SK-N-SH treated with all-trans-retinoic acid at 6 μM for 48 hours (cell line): ENCODE measurements at regions not wholly inside any gene's neighbourhood (a gene's known extent, or its start where the extent isn't known, plus 50 kb on each side); places are given as distances from the start of the nearest gene placed in this dataset.

Source experiments
- ATAC-seq: fragments of 200-7000 bp; cut with Tn5 transposase; 3 replicates; pipeline ENCODE4 v1.9.1; 2020; ENCODE audit warnings: mild to moderate bottlenecking, moderate library complexity
- ARNTL ChIP-seq: fragments of 450-650 bp; formaldehyde crosslinking; IDR thresholded peaks from 2 replicates; pipeline ENCODE4 v1.5.0; 2020; ENCODE audit warnings: low read depth, mild to moderate bottlenecking, moderate library complexity, borderline replicate concordance
- BACH2 ChIP-seq: fragments of 250-450 bp; sonication (Bioruptor Pico); IDR thresholded peaks from 2 replicates; pipeline ENCODE4 v1.9.0; 2021; ENCODE audit warnings: mild to moderate bottlenecking, borderline replicate concordance
- CSDC2 ChIP-seq: fragments of 250-450 bp; sonication (Bioruptor Pico); IDR thresholded peaks from 2 replicates; pipeline ENCODE4 v1.5.0; 2020; ENCODE audit warnings: mild to moderate bottlenecking, moderate library complexity
- ESRRG ChIP-seq: fragments of 250-450 bp; sonication (Bioruptor Pico); IDR thresholded peaks from 2 replicates; pipeline ENCODE4 v1.6.1; 2021; ENCODE audit warnings: mild to moderate bottlenecking
- GLIS3 ChIP-seq: fragments of 250-450 bp; sonication (Bioruptor Pico); IDR thresholded peaks from 2 replicates; pipeline ENCODE4 v1.5.0; 2020; ENCODE audit warnings: mild to moderate bottlenecking, moderate library complexity
- ISL1 ChIP-seq: fragments of 250-450 bp; sonication (Bioruptor Pico); IDR thresholded peaks from 2 replicates; pipeline ENCODE4 v2.1.2; 2022; ENCODE audit warnings: mild to moderate bottlenecking, moderate library complexity
- OSR1 ChIP-seq: fragments of 250-450 bp; sonication (Bioruptor Pico); IDR thresholded peaks from 2 replicates; pipeline ENCODE4 v1.8.0; 2022; ENCODE audit warnings: moderate library complexity, mild to moderate bottlenecking, inconsistent platforms
- PPARA ChIP-seq: fragments of 250-450 bp; sonication (Bioruptor Pico); IDR thresholded peaks from 2 replicates; pipeline ENCODE4 v1.5.0; 2020; ENCODE audit warnings: mild to moderate bottlenecking, borderline replicate concordance
- RARB ChIP-seq: fragments of 250-450 bp; sonication (Bioruptor Pico); IDR thresholded peaks from 2 replicates; pipeline ENCODE4 v1.8.0; 2021; ENCODE audit warnings: mild to moderate bottlenecking, moderate library complexity
- SNAI2 ChIP-seq: fragments of 250-450 bp; sonication (Bioruptor Pico); IDR thresholded peaks from 2 replicates; pipeline ENCODE4 v1.5.0; 2020; ENCODE audit warnings: mild to moderate bottlenecking, moderate library complexity
- TCF4 ChIP-seq: fragments of 250-450 bp; sonication (Bioruptor Pico); IDR thresholded peaks from 2 replicates; pipeline ENCODE4 v1.8.0; 2021; ENCODE audit warnings: mild to moderate bottlenecking, moderate library complexity, borderline replicate concordance
- TOX ChIP-seq: fragments of 250-450 bp; sonication (Bioruptor Pico); IDR thresholded peaks from 2 replicates; pipeline ENCODE4 v1.8.0; 2021; ENCODE audit warnings: mild to moderate bottlenecking, moderate library complexity, borderline replicate concordance
- ZC3H10 ChIP-seq: fragments of 250-450 bp; sonication (Bioruptor Pico); IDR thresholded peaks from 2 replicates; pipeline ENCODE4 v1.5.1; 2021; ENCODE audit warnings: mild to moderate bottlenecking, moderate library complexity
- ZFP3 ChIP-seq: fragments of 250-450 bp; sonication (Bioruptor Pico); IDR thresholded peaks from 2 replicates; pipeline ENCODE4 v1.5.0; 2020; ENCODE audit warnings: mild to moderate bottlenecking, moderate library complexity
- ZFP30 ChIP-seq: fragments of 450-650 bp; formaldehyde crosslinking; IDR thresholded peaks from 2 replicates; pipeline ENCODE4 v1.5.0; 2022; ENCODE audit warnings: mild to moderate bottlenecking, moderate library complexity
- ZNF565 ChIP-seq: fragments of 450-650 bp; formaldehyde crosslinking; conservative IDR thresholded peaks from 2 replicates; pipeline ENCODE4 v1.5.0; 2020; ENCODE audit warnings: low read depth, mild to moderate bottlenecking, moderate library complexity
- ZNF70 ChIP-seq: fragments of 450-650 bp; formaldehyde crosslinking; IDR thresholded peaks from 2 replicates; pipeline ENCODE4 v1.5.0; 2020; ENCODE audit warnings: mild to moderate bottlenecking, moderate library complexity
- TF ChIP-seq, protein P1 (sequence below): fragments of 250-450 bp; sonication (Bioruptor Pico); IDR thresholded peaks from 2 replicates; pipeline ENCODE4 v1.8.0; 2021; ENCODE audit warnings: low read depth, mild to moderate bottlenecking, moderate library complexity, borderline replicate concordance
- TF ChIP-seq, protein P2 (sequence below): fragments of 250-450 bp; sonication (Bioruptor Pico); IDR thresholded peaks from 2 replicates; pipeline ENCODE4 v1.8.0; 2020; ENCODE audit warnings: mild to moderate bottlenecking, moderate library complexity, borderline replicate concordance
- TF ChIP-seq, protein P3 (sequence below): fragments of 250-450 bp; sonication (Bioruptor Pico); IDR thresholded peaks from 2 replicates; pipeline ENCODE4 v1.5.1; 2020; ENCODE audit warnings: low read depth, mild to moderate bottlenecking, moderate library complexity
- TF ChIP-seq, protein P4 (sequence below): fragments of 250-450 bp; sonication (Bioruptor Pico); IDR thresholded peaks from 2 replicates; pipeline ENCODE4 v1.5.1; 2021; ENCODE audit warnings: mild to moderate bottlenecking, moderate library complexity
- TF ChIP-seq, protein P5 (sequence below): fragments of 250-450 bp; sonication (Bioruptor Pico); IDR thresholded peaks from 2 replicates; pipeline ENCODE4 v1.5.0; 2020; ENCODE audit warnings: mild to moderate bottlenecking, moderate library complexity

DNA sequence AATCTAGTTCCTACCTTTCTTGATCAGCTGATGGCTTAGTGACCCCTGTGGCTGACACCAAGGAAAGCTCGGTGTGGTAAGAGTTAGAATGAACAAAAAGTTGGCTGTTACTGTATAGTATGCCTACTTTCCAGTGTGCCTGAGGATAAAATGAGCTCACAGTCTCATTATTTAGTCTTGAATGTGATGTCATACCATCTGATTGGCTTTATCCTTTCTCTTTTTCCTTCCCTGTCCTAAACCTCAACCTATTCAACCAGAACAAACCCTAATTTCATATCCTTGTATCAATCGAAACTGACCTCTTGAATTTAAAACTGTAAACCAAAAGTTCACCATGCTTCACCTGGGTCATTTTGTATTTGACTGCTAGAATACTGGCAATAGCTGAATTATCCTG lies 156.4 kb downstream of the PPARGC1A start:
- ATAC-seq, result no peak
- TF ChIP-seq ZFP30 (CRISPR knock-in tag) (no peak), ARNTL (CRISPR knock-in tag) (no peak), BACH2 (no peak), GLIS3 (CRISPR knock-in tag) (no peak), ZFP3 (CRISPR knock-in tag) (no peak), RARB (CRISPR knock-in tag) (no peak), CSDC2 (CRISPR knock-in tag) (no peak), PPARA (no peak), ZNF565 (CRISPR knock-in tag) (no peak)
- TF ChIP-seq, protein P1, sequence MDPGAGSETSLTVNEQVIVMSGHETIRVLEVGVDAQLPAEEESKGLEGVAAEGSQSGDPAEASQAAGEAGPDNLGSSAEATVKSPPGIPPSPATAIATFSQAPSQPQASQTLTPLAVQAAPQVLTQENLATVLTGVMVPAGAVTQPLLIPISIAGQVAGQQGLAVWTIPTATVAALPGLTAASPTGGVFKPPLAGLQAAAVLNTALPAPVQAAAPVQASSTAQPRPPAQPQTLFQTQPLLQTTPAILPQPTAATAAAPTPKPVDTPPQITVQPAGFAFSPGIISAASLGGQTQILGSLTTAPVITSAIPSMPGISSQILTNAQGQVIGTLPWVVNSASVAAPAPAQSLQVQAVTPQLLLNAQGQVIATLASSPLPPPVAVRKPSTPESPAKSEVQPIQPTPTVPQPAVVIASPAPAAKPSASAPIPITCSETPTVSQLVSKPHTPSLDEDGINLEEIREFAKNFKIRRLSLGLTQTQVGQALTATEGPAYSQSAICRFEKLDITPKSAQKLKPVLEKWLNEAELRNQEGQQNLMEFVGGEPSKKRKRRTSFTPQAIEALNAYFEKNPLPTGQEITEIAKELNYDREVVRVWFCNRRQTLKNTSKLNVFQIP (CRISPR knock-in tag), result no peak
- TF ChIP-seq, protein P2, sequence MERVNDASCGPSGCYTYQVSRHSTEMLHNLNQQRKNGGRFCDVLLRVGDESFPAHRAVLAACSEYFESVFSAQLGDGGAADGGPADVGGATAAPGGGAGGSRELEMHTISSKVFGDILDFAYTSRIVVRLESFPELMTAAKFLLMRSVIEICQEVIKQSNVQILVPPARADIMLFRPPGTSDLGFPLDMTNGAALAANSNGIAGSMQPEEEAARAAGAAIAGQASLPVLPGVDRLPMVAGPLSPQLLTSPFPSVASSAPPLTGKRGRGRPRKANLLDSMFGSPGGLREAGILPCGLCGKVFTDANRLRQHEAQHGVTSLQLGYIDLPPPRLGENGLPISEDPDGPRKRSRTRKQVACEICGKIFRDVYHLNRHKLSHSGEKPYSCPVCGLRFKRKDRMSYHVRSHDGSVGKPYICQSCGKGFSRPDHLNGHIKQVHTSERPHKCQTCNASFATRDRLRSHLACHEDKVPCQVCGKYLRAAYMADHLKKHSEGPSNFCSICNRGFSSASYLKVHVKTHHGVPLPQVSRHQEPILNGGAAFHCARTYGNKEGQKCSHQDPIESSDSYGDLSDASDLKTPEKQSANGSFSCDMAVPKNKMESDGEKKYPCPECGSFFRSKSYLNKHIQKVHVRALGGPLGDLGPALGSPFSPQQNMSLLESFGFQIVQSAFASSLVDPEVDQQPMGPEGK (CRISPR knock-in tag), result no peak
- TF ChIP-seq, protein P3, sequence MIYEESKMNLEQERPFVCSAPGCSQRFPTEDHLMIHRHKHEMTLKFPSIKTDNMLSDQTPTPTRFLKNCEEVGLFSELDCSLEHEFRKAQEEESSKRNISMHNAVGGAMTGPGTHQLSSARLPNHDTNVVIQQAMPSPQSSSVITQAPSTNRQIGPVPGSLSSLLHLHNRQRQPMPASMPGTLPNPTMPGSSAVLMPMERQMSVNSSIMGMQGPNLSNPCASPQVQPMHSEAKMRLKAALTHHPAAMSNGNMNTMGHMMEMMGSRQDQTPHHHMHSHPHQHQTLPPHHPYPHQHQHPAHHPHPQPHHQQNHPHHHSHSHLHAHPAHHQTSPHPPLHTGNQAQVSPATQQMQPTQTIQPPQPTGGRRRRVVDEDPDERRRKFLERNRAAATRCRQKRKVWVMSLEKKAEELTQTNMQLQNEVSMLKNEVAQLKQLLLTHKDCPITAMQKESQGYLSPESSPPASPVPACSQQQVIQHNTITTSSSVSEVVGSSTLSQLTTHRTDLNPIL (CRISPR knock-in tag), result no peak

DNA sequence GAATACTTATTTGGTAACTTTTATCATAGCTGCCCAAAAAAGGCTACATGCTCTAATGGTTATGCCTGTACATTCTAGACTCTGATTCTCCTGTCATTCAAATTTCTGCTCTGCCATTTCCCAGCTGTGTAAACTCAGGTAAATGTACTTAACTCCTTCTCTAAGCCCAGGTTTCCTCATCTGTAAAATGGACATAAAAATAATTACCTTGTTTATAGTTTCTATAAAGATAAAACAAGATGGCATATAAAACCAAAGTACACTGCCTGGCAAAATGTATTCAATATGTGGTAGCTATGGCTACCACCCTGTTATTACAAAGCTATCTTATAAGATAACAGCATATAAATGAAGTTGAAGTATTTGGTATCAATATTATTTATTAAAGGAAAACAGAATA lies 158.8 kb downstream of the PPARGC1A start:
- no peak for TF ChIP-seq ISL1 (CRISPR knock-in tag)
- TF ChIP-seq, protein P2 (CRISPR knock-in tag), result no peak
- no peak for TF ChIP-seq ZFP30 (CRISPR knock-in tag)
- TF ChIP-seq TCF4 (CRISPR knock-in tag), result no peak
- no peak for TF ChIP-seq GLIS3 (CRISPR knock-in tag)
- TF ChIP-seq PPARA, result no peak
- TF ChIP-seq ZNF70 (CRISPR knock-in tag), result no peak
- no peak for TF ChIP-seq ZNF565 (CRISPR knock-in tag)
- TF ChIP-seq, protein P4, sequence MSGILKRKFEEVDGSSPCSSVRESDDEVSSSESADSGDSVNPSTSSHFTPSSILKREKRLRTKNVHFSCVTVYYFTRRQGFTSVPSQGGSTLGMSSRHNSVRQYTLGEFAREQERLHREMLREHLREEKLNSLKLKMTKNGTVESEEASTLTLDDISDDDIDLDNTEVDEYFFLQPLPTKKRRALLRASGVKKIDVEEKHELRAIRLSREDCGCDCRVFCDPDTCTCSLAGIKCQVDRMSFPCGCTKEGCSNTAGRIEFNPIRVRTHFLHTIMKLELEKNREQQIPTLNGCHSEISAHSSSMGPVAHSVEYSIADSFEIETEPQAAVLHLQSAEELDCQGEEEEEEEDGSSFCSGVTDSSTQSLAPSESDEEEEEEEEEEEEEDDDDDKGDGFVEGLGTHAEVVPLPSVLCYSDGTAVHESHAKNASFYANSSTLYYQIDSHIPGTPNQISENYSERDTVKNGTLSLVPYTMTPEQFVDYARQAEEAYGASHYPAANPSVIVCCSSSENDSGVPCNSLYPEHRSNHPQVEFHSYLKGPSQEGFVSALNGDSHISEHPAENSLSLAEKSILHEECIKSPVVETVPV (CRISPR knock-in tag), result no peak
- no peak for TF ChIP-seq SNAI2
- TF ChIP-seq, all 23 proteins: peak for 0

DNA sequence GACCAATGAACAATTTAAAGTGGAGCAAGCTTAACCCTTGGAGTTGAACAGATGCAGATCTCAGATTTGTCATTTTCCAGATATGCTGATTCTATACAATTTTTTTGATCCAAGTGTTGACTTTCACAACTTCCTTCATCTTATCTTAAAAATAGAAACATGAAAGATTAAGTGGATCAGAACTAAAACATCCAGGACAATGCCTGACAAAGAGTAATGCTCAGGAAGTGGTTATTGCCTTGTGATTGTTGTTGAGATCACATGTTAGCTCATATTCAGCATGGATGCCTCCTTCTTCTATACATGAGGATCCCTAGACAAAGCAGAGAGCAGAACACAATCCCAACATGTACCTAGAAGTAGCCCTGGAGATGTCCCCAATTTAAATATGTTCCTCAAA lies 160.9 kb downstream of the PPARGC1A start:
- TF ChIP-seq GLIS3 (CRISPR knock-in tag), result no peak
- no peak for TF ChIP-seq ZNF70 (CRISPR knock-in tag)
- TF ChIP-seq SNAI2, result no peak
- TF ChIP-seq ISL1 (CRISPR knock-in tag), result no peak
- no peak for TF ChIP-seq BACH2
- TF ChIP-seq, protein P2 (CRISPR knock-in tag), result no peak
- TF ChIP-seq ZC3H10 (CRISPR knock-in tag), result no peak
- no peak for TF ChIP-seq OSR1 (CRISPR knock-in tag)
- no peak for TF ChIP-seq ARNTL (CRISPR knock-in tag)
- no peak for TF ChIP-seq ZFP3 (CRISPR knock-in tag)
- TF ChIP-seq ESRRG (CRISPR knock-in tag), result no peak
- TF ChIP-seq, protein P3 (CRISPR knock-in tag), result no peak
- TF ChIP-seq PPARA, result no peak
- TF ChIP-seq ZNF565 (CRISPR knock-in tag), result no peak
- TF ChIP-seq TCF4 (CRISPR knock-in tag), result no peak
- TF ChIP-seq ZFP30 (CRISPR knock-in tag), result no peak
- no peak for TF ChIP-seq TOX (CRISPR knock-in tag)
- TF ChIP-seq, protein P5, sequence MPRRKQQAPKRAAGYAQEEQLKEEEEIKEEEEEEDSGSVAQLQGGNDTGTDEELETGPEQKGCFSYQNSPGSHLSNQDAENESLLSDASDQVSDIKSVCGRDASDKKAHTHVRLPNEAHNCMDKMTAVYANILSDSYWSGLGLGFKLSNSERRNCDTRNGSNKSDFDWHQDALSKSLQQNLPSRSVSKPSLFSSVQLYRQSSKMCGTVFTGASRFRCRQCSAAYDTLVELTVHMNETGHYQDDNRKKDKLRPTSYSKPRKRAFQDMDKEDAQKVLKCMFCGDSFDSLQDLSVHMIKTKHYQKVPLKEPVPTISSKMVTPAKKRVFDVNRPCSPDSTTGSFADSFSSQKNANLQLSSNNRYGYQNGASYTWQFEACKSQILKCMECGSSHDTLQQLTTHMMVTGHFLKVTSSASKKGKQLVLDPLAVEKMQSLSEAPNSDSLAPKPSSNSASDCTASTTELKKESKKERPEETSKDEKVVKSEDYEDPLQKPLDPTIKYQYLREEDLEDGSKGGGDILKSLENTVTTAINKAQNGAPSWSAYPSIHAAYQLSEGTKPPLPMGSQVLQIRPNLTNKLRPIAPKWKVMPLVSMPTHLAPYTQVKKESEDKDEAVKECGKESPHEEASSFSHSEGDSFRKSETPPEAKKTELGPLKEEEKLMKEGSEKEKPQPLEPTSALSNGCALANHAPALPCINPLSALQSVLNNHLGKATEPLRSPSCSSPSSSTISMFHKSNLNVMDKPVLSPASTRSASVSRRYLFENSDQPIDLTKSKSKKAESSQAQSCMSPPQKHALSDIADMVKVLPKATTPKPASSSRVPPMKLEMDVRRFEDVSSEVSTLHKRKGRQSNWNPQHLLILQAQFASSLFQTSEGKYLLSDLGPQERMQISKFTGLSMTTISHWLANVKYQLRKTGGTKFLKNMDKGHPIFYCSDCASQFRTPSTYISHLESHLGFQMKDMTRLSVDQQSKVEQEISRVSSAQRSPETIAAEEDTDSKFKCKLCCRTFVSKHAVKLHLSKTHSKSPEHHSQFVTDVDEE (CRISPR knock-in tag), result no peak
- TF ChIP-seq, all 23 proteins: peak for 0
- no peak for ATAC-seq

More for the DNA sequence above, 158.8 kb downstream of the PPARGC1A start:
- no peak for ATAC-seq
